ENCODE measurements at regions not wholly inside any gene's neighbourhood (a gene's known extent, or its start where the extent isn't known, plus 50 kb on each side); places are given as distances from the start of the nearest gene placed in this dataset.

DNA sequence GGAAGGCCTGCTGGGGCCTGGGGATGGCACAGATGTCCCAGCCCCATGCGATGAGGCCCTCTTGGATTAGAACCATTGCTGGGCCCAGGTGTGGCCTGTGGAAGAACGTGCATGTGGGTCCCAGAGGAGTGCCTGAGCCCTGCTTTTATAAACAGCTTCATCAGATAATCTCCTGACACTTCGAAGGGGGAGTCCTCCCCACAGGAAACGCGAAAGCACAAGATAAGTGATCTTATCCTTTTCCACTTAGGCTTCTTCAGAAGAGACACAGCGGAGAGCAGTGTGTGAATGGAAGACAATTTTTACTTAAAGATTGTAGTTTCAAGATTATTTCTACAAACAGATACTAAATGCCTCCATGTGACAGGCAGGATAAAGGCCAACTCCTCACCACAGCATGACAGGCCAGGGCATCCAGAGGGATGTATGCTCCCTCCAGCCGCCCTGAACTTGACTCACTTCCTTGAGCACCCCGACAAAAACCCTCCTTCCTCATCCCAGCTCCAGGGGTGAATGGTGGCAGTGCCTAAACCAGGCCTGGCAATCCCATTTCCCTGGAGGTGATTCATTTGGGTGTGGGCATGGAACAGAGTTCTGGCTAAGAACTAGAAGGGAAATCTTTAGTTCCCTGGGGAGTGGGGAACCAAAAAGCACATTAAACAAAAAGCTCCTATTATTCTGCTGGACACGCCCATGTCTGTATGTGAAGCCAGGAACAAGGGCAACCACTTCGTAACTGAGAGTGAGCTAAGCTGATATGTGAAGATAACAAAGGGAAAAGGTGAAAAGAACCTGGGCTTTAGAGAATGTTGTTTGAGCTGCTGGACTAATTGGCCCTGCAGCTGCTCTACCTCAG is 56.2 kb upstream of the TMEM163 start:
- no peak for FAIRE-seq
- no peak overlapping the region for H3K27ac Mint-ChIP-seq (ENCODE audit: unreplicated experiment)
- DNase-seq (ENCODE audit: low read depth), result no peak

GRCh38 chr2:134776836-134777235 is 58.0 kb upstream of the TMEM163 start:
- H3K4me3 Mint-ChIP-seq (ENCODE audit: unreplicated experiment), result no peak overlapping the region
- H2AFZ ChIP-seq (ENCODE audit: low read depth, low read length), result no peak overlapping the region
- H4K20me1 ChIP-seq (ENCODE audit: insufficient read depth, low read length), result no peaks in the 10 kb centered on the region
- FAIRE-seq (no peak), DNase-seq (ENCODE audit: low read depth) (no peak)
- H3K79me2 ChIP-seq (ENCODE audit: insufficient read depth, low read length), result no peaks in the 10 kb centered on the region
- peaks cover 23% of the 10 kb centered on the region for H3K27me3 Mint-ChIP-seq (ENCODE audit: low read depth, unreplicated experiment)
- no peak overlapping the region for H3K27ac ChIP-seq (ENCODE audit: low read depth, low read length)
- H3K36me3 Mint-ChIP-seq (ENCODE audit: low read depth, unreplicated experiment), result no peaks in the 10 kb centered on the region
- H3K4me1 ChIP-seq (ENCODE audit: insufficient read depth, low read length), result peaks cover 20% of the 10 kb centered on the region
- H3K36me3 ChIP-seq (ENCODE audit: insufficient read depth, low read length), result no peaks in the 10 kb centered on the region
- TF ChIP-seq EZH2 (IDR thresholded peaks at IDR 0.05; ENCODE audit: insufficient read depth, low read length), result no peak
- TF ChIP-seq, protein P1, sequence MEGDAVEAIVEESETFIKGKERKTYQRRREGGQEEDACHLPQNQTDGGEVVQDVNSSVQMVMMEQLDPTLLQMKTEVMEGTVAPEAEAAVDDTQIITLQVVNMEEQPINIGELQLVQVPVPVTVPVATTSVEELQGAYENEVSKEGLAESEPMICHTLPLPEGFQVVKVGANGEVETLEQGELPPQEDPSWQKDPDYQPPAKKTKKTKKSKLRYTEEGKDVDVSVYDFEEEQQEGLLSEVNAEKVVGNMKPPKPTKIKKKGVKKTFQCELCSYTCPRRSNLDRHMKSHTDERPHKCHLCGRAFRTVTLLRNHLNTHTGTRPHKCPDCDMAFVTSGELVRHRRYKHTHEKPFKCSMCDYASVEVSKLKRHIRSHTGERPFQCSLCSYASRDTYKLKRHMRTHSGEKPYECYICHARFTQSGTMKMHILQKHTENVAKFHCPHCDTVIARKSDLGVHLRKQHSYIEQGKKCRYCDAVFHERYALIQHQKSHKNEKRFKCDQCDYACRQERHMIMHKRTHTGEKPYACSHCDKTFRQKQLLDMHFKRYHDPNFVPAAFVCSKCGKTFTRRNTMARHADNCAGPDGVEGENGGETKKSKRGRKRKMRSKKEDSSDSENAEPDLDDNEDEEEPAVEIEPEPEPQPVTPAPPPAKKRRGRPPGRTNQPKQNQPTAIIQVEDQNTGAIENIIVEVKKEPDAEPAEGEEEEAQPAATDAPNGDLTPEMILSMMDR (IDR thresholded peaks at IDR 0.05; ENCODE audit: insufficient read depth, low read depth, low read length), result no peak
- peaks cover 13% of the 10 kb centered on the region for H3K4me1 Mint-ChIP-seq (ENCODE audit: low read depth, unreplicated experiment)
- no peaks in the 10 kb centered on the region for H3K9me3 Mint-ChIP-seq (ENCODE audit: unreplicated experiment)
- no peak overlapping the region for H3K27ac Mint-ChIP-seq (ENCODE audit: unreplicated experiment)
- H3K4me3 ChIP-seq (ENCODE audit: insufficient read depth, low read depth, low read length), result no peak overlapping the region
- H3K4me2 ChIP-seq (ENCODE audit: low read length), result no peak overlapping the region
- no peaks in the 10 kb centered on the region for H3K27me3 ChIP-seq (ENCODE audit: insufficient read depth, low read length)
- no peak overlapping the region for H3K9ac ChIP-seq (ENCODE audit: low read length)
- no peaks in the 10 kb centered on the region for H3K9me3 ChIP-seq (ENCODE audit: insufficient read depth, low read depth, low read length)

More for the DNA sequence above, 56.2 kb upstream of the TMEM163 start:
- H4K20me1 ChIP-seq (ENCODE audit: insufficient read depth, low read length), result no peaks in the 10 kb centered on the region
- H3K27me3 ChIP-seq (ENCODE audit: insufficient read depth, low read length), result no peaks in the 10 kb centered on the region
- H3K4me3 ChIP-seq (ENCODE audit: insufficient read depth, low read depth, low read length), result no peak overlapping the region
- TF ChIP-seq, protein P1 (IDR thresholded peaks at IDR 0.05; ENCODE audit: insufficient read depth, low read depth, low read length), result no peak
- no peak for TF ChIP-seq EZH2 (IDR thresholded peaks at IDR 0.05; ENCODE audit: insufficient read depth, low read length)
- H3K27ac ChIP-seq (ENCODE audit: low read depth, low read length), result no peak overlapping the region
- H3K9me3 ChIP-seq (ENCODE audit: insufficient read depth, low read depth, low read length), result no peaks in the 10 kb centered on the region
- H3K4me3 Mint-ChIP-seq (ENCODE audit: unreplicated experiment), result no peak overlapping the region
- H3K4me1 Mint-ChIP-seq (ENCODE audit: low read depth, unreplicated experiment), result peaks cover 13% of the 10 kb centered on the region
- no peak overlapping the region for H3K9ac ChIP-seq (ENCODE audit: low read length)
- no peaks in the 10 kb centered on the region for H3K36me3 Mint-ChIP-seq (ENCODE audit: low read depth, unreplicated experiment)
- peaks cover 20% of the 10 kb centered on the region for H3K4me1 ChIP-seq (ENCODE audit: insufficient read depth, low read length)
- no peaks in the 10 kb centered on the region for H3K36me3 ChIP-seq (ENCODE audit: insufficient read depth, low read length)
- no peak overlapping the region for H2AFZ ChIP-seq (ENCODE audit: low read depth, low read length)
- no peak overlapping the region for H3K4me2 ChIP-seq (ENCODE audit: low read length)
- peaks cover 23% of the 10 kb centered on the region for H3K27me3 Mint-ChIP-seq (ENCODE audit: low read depth, unreplicated experiment)
- no peaks in the 10 kb centered on the region for H3K9me3 Mint-ChIP-seq (ENCODE audit: unreplicated experiment)
- H3K79me2 ChIP-seq (ENCODE audit: insufficient read depth, low read length), result no peaks in the 10 kb centered on the region

DNA sequence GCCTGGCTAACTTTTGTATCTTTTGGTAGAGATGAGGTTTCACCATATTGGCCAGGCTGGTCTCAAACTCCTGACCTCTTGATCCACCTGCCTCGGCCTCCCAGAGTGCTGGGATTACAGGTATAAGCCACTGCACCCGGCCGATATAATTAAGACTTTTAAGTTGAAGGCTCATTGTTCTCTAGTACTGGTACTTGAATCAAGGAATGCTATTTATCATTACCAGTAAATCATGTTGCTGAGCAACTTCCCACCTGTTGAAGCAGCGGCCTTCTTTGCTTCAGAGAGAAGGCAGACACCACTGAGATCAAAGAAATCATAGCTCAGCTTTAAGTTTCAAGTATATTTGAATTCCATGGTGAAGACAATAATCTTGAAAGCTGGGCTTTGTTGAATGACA is 58.8 kb upstream of the TMEM163 start:
- Histone ChIP-seq H4K20me1 (ENCODE audit: insufficient read depth, low read length) (no peaks in the 10 kb centered on the region), H3K79me2 (ENCODE audit: insufficient read depth, low read length) (no peaks in the 10 kb centered on the region), H3K4me1 (ENCODE audit: insufficient read depth, low read length) (peaks cover 20% of the 10 kb centered on the region), H3K36me3 (ENCODE audit: insufficient read depth, low read length) (no peaks in the 10 kb centered on the region), H3K27ac (ENCODE audit: low read depth, low read length) (no peak overlapping the region), H3K9me3 (ENCODE audit: insufficient read depth, low read depth, low read length) (no peaks in the 10 kb centered on the region), H3K4me2 (ENCODE audit: low read length) (no peak overlapping the region), H2AFZ (ENCODE audit: low read depth, low read length) (no peak overlapping the region), H3K27me3 (ENCODE audit: insufficient read depth, low read length) (no peaks in the 10 kb centered on the region), H3K4me3 (ENCODE audit: insufficient read depth, low read depth, low read length) (no peak overlapping the region), H3K9ac (ENCODE audit: low read length) (no peak overlapping the region)
- Mint-ChIP-seq H3K27ac (ENCODE audit: unreplicated experiment) (no peak overlapping the region), H3K9me3 (ENCODE audit: unreplicated experiment) (no peaks in the 10 kb centered on the region), H3K27me3 (ENCODE audit: low read depth, unreplicated experiment) (peaks cover 23% of the 10 kb centered on the region), H3K36me3 (ENCODE audit: low read depth, unreplicated experiment) (no peaks in the 10 kb centered on the region), H3K4me1 (ENCODE audit: low read depth, unreplicated experiment) (peaks cover 15% of the 10 kb centered on the region), H3K4me3 (ENCODE audit: unreplicated experiment) (no peak overlapping the region)
- TF ChIP-seq, protein P1 (IDR thresholded peaks at IDR 0.05; ENCODE audit: insufficient read depth, low read depth, low read length), result no peak
- TF ChIP-seq EZH2 (IDR thresholded peaks at IDR 0.05; ENCODE audit: insufficient read depth, low read length), result no peak
- FAIRE-seq (no peak), DNase-seq (ENCODE audit: low read depth) (no peak)
